ENCODE measurements at regions not wholly inside any gene's neighbourhood (a gene's known extent, or its start where the extent isn't known, plus 50 kb on each side); places are given as distances from the start of the nearest gene placed in this dataset.
A peak's percentile ranks its signal among the peaks of the same experiment; 100 is the strongest.

DNA sequence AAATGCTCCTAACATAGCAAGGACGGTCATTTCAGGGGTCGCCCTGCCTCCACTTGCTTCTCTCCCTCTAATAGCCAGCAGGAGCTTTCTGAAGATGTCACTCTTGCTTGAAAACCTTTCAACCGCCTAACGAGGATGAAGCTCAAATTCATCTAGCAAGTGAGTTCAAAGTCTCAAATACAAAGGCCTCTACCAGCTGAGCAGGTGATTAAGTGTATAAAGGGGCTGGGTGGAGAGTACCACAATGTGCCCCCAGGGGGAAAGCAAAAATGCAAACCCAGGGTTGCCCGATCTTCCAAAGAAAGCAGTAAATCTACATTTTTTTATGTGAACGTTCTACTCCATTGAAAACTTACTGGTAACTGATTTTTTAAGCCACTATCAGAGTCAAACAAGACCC is 50.4 kb upstream of the GRIP2 start:
- no peak for DNase-seq

DNA sequence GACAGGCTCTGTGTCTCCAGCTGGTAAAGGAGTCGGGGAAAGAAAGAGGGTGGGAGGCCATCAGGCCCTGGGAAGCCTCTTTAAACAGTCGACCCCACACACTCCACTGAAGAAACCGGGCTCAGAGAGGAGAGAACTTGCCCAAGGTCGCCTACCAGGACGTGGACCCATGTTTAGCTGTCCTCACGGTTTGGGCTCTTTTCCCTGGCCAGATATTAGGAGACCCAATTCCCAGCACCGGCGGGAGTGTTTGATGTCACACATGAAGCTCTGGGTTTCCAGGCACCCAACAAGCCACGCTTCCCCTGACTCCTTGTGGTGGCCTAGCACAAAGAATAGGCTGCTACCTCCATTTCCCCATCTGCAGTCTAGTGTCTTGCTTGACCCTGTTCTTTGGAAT is 52.2 kb upstream of the GRIP2 start:
- DNase-seq, result no peak

GRCh38 chr3:14592836-14593235 is 52.7 kb upstream of the GRIP2 start:
- no peak for DNase-seq

- DNase-seq, result no peak
These were observed 54.1 kb upstream of the GRIP2 start for GRCh38 chr3:14594234-14594633.

DNA sequence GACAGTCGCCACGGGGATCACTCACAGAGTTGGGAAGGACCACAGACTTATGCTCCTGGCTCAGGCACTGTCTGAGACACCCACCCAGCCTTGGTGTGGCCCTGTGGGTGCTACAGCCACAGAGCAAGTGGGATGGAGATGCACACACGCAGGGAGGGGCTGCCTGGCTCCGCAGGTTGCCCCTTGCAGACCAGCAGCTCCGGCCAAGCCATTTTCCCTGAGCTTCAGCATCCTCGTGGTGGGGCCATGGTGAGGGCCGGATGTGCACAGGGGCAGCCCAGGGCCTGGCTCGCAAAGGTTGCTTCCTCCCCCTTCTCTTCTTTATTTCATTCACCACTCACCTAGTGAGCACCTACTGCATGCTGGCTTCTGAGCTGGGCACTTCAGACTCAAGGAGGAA is 55.4 kb upstream of the GRIP2 start:
- DNase-seq, result no peak

DNA sequence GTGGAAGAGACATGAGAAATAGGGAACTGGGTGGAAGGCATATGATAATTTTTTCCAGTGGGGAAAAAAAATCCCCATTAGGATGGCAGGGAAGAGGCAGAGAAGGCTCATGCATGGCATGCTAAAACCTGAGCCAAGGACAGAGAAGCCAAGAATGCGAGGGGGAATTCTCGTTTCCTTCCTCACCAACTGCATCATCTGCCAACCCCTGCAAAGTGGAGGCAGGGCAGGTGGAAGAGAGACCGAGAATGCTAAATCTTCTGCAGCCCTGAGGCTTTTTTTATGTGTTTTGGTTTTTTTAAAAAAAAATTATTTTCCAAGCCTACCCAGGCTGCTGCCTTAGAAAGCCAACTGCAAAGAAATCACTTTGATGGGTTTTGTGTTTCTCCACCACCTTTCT is 54.3 kb upstream of the CCDC174 start:
- no peak for DNase-seq

DNA sequence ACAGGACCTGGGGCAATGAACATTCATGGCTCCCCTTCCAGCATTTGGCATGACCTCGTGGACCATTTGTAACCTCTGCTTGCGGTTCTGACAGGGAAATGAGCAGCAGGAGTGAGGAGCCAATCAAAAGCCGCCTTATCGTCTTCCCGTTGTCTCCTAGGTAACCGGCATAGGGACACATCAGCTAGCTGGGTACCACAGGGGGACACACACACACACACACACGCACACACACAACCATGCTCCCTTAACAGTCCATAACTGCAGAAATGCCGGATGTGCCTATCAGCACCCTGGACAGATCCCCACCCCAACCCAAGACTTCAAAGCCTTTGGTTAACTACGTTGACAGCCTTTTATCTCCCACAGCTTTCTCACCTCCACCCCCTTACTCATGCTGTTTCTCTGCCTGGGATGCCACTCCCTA is 53.4 kb upstream of the CCDC174 start:
- peak; percentile 37 for DNase-seq

DNA sequence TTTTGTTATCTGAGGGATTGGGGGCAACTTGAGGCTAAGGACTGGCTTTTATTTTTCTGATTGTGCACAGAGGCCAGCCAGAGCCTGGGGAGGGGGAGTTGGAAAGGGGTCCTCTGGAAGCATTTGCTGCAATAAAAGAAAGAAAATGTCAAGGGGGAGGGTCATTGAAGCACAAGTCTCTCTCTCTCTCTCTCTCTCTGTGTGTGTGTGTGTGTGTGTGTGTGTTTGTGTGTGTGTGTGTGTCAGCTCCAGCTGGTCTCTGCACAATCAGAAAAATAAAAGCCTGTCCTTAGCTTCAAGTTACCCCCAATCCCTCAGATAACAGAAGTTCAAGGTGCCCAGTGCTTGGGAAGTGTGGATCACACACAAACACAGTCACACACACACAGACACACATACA is 52.1 kb upstream of the CCDC174 start:
- no peak for DNase-seq

DNA sequence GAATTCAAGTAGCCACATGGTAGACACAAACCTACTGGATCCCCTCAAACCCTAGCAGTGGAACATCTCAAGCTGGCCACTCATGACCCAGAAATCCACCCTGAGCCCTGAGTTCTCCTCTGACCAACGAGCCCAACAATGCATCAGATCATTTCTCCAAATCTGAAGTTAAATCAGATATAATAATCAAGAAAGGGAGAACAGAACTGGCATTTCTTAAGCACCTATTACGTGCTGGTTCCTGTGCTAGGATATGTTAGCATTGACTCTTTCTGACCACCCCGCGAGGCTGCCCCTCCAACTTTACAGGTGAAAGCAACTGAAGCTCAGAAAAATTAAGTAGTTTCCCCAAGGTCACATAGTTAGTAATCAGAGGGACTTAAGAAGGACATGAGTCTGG is 51.5 kb upstream of the CCDC174 start:
- DNase-seq, result no peak

GRCh38 chr3:14600856-14601610 is 50.5 kb upstream of the CCDC174 start:
- DNase-seq, result no peak

DNA sequence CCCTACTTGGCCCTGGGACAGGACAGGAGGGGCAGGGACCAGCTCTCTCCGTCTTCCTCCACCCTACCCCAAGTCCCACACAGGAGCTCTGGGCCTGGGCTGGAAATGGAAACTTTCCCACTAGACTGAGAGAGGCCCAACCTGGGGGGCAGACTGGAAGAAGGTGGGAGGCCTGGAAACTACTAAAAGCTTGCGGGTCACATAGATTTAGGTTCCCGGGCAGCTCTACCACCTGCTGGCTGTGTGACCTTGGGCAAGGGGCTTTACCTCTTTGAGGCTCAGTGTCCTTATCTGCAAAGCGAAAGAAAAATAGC is 49.9 kb upstream of the CCDC174 start:
- no peak for DNase-seq

Data from fibroblast of skin of right quadriceps (primary cell).